Stimulated activated CD4-positive, alpha-beta T cell treated with anti-CD3 and anti-CD28 coated beads, Interleukin-4, amount 100 ng/mL, for 1 hour (primary cell): ENCODE measurements at regions not wholly inside any gene's neighbourhood (a gene's known extent, or its start where the extent isn't known, plus 50 kb on each side); places are given as distances from the start of the nearest gene placed in this dataset.
A peak's percentile ranks its signal among the peaks of the same experiment; 100 is the strongest.

Source experiments
- DNase-seq: peaks from one replicate; pipeline ENCODE4 v3.0.0-alpha.2; 2020

DNA sequence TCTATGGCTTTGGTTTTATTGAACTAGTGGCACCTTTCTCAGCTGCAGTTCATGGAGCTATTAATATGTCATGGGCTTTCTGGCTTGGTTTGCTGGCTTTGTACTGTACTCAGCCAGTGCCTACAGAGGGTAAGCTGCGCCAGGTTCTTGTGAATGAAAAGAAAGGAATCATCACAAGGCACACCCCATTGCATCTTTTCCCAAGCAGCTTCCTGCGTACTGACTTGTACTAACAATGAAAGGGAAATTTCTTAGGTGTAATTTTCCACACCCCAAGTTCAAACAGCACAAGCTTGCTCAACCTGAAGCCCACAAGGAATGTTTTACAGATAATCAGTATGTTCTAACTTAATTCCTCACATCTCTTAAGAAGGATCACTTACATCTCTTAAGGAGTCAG, 78.0 kb upstream of the TNFSF18 start:
- DNase-seq = no peak

DNA sequence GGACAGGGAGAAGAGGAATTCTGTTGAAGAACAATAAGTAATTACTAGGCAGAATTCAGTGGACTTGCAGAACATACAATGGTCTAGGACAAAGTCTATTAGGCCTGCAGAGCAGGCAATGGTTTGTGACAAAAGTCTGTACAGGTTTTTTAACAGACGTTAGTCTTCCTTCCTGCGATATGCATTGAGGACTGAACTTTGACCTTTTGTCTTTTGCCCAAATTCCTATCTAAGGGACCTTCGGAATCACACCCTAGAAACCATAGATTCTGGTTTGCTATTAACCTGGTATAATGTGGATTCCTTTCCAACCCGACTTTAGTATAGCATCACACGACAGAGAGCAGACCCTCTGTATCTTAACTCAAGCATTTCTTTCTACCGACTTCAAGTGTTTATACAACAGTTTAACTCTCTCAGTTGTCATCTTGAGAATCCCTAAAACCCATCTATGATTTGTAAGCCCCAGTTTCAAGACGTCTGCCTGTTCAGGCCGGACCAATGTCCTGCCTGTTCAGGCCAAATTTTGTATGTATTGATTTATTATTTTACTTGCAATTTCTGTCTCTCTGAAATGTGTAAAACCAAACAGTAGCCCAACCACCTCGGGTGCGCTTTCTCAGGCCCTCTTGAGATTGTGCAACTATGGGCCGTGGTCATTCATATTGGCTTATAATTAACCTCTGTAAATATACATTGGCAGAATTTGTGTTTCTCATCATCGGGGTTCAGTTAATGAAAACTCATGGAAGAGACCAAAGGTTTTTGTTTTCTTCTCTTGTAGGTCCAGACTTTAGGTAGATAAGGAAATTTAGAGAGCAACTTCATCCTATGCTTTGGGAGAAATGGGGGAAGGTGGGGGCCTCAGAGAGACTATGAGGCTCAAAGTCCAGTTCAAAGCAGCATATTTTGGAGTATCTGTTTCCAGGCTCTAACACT, 76.9 kb upstream of the TNFSF18 start:
- DNase-seq = no peak

- no peak for DNase-seq
These were observed 75.7 kb upstream of the TNFSF18 start for GRCh38 chr1:173126421-173126820.

- DNase-seq = no peak
These were observed 72.5 kb upstream of the TNFSF18 start for GRCh38 chr1:173122958-173123852.

DNA sequence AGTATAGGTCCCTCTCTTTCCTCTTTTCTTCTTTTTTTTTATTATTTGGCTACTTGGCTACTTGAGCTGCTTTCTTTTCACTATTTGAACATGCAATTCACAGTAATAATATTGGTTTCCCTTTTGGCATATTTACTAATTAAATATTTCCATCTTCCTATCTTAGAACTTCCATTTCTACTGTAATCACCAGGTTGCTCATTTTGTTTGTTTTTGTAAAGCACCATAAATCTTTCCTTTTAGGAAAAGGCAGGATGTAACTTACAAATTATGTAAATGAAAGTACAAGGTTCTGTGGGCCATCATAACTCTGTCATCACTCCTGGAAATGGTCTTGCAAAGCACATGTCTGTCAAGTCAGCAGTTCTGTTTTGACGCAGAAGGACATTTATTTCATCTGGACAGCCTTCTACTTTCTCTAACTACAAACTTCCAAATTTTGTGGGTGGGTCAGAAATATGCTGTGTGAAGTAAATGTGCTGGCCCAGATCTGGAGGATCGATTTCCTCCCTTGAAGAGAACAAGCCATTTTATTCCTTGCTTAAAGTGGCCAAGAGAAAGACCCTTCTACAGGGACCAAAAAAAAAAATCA, 71.7 kb upstream of the TNFSF18 start:
- DNase-seq = no peak

DNA sequence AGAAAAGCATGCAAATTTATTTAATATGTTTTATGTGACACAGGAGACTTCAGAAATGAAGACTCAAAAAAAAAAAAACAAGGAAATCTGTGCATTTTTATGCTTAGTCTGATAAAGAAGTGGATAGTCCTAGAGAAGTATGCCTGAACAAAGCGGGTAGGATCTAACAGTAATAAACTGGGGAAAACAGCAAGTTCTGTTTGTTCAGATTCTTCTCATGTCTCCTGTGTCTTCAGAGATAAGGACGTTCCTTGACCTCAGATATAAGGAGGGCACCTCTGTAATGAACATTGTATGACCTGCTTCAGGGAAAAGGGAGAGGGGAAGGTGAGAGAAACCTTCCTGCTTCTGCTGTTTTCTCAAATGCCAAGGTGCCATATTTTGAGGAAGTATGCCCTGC, 67.7 kb upstream of the TNFSF18 start:
- DNase-seq = no peak

- no peak for DNase-seq
These were observed 67.0 kb upstream of the TNFSF18 start for GRCh38 chr1:173117761-173118160.

DNA sequence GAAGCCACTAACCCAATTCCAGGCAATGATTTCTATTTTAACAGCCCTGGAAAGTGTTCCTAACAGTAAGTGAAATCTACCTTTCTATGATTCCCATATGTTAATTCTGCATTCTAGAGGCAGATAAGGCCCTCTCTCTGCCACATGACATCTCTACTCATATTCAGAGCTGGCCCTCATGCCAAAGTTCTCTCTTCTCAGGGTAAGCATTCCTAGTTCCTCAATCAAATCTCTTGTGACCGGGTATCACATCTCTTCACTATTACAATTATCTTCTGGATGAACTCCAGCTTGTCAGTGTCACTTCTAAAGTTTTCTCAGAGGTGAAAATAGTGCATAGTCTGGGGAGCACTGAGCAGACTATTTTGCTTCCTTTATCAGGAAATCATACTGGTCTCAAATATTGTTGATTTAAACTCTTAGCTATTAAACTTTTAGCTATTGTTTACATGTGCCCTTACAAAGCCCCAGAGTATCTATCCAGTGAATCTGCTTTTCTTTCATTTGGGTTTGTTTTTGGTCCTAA, 66.4 kb upstream of the TNFSF18 start:
- no peak for DNase-seq

GRCh38 chr1:173114346-173114745, 63.6 kb upstream of the TNFSF18 start:
- no peak for DNase-seq

DNA sequence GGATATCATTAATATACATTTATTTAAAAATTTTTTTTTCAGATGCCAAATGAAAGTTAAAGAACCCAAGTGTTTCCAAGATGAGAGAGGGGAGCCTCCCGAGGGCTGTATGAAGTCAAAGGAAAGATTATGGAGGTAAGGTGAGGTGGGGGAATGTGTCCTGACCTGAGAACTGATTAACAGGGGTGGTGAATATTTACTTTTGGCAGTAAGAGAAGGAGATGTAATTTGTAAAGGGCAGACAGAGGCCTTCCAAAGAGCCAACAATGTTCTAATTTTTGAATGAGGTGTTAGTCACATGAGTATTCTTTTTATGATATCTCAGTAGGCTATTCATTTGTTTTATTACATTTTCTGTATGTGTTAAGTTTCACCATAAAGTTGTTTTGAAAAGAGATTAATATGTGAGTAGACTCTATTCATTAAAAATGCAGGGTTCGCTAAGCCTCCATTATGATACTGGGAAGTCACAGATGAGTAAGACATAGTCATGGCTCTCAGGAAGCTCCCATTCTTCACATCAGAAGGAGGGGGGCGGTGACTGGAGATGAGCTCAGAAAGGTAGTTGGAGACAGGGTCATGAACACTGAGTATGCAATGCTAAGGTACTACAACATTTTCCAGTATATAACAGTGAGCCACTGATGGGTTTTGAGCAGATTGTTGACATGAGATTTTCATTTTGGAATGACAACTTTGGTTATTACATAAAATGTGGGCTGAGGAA, 62.4 kb upstream of the TNFSF18 start:
- DNase-seq = peak; percentile 4

DNA sequence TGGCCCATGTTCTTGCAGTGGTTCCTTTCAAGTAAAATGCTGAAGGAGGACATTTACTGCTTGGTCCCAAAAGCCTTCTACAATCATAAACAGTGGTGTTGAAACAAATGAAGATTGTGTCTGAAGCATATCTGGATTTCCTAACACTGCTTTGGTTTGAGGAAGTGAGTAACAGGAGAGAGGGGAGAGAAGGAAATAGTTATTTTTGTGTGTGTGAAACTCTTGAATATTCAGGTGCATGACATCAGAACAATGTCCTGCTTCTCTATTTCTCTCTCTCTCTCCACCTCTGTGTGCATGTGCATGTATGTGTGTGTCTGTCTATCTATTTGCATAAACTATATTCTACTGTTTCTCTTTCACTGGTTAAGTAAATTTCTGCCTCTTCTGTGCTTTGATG, 61.4 kb upstream of the TNFSF18 start:
- no peak for DNase-seq

DNA sequence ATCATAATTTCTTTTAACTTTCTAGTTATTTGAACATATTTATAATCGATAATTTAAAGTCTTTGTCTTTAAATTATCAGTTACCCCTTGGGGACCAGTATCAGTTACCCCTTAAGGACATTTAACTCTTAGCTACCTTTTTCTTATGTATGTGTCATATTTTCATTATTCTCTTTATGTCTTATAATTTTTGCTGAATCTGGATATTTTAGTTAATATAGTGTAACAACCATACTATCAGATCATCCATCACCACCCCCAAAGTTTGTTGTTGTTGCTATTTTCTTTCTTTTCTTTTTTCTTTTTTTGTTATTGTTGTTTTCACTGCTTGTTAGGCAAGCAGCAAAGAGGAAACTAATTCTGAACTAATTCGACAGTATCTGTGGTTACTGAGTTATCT, 57.0 kb upstream of the TNFSF18 start:
- DNase-seq = no peak

DNA sequence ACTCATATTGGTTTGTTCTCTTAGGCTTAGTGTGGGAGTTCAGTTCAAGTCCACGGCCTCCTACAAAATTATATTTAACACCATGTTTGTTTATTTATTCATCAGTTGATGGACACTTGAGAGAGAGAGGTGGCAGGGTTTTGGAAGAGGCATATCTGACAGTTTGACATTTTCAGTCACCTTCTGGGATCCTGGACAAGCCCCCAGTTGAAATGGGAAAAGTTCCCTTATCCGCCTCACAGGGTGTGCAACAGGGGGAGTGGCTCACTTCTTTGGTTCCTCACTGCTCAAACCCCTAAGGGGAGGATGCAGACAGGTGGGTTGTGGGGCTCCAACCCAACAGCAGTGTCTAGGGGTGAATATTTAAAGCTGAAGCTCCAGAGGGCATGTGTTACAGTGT, 52.3 kb upstream of the TNFSF18 start:
- DNase-seq = no peak

DNA sequence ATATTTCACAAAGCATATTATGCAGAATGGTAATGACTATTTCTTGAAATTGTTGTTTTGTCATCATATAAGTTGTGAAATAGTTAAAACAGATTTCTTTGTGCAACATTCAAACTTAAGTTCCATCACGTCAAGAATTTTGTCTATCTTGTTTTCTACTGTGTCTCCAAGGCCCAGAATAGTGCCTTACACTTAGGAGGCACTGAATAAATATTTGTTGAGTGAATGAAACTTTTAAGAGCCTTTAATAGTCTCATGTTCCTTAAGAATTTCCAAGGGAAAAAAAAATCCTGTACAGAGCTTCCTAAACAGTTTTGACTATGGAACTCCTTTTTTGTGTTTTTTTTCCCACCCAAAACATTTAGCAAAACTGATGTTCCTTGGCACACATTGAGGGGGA, 50.8 kb upstream of the TNFSF18 start:
- no peak for DNase-seq

DNA sequence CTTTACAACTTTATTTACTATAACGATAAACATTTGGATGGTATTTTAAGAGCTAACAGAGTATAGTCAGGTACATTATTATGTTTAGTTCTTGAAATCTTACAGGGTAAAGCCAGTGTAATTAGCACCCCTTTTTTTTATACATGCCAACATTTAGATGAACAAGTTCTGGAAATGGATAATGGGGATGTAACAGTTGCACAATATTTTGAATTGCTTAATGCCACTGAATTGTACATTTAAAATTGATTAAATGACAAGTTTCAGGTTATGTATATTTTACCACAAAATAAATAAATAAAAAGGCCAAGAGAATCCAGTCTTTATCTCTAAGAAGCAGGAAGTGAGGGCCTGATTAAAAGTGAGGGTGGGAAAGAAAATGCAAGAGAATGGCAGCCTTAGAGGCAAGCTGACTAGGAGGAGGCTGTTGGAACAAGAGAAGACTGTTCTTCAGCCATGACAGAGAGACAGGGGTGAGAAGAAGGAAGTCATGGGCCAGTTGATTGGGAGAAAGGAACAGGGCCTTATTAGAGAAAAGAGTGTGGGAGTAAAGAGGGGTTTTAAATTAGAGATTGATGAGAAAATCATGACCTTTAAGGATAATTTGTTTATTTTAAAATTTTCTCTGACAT, 49.9 kb upstream of the TNFSF18 start:
- DNase-seq = no peak
